GM23338 (cell line): ENCODE measurements at regions not wholly inside any gene's neighbourhood (a gene's known extent, or its start where the extent isn't known, plus 50 kb on each side); places are given as distances from the start of the nearest gene placed in this dataset.

Experiments used
- ATAC-seq: fragments of 200-7000 bp; cut with Tn5 transposase; 3 replicates; pipeline ENCODE4 v1.9.1; 2020
- DNase-seq: peaks from one replicate; pipeline ENCODE4 v3.0.0-alpha.2; 2015; ENCODE audit warnings: low spot score
- H2AFZ ChIP-seq: fragments of 200-600 bp; sonication (generic); 2 replicates; pipeline ENCODE4 v1.8.0; 2016; ENCODE audit warnings: antibody characterized with exemption, mild to moderate bottlenecking, moderate library complexity
- H3F3A ChIP-seq: fragments of 200-600 bp; sonication (generic); replicated peaks from 2 replicates; pipeline ENCODE4 v1.8.0; 2017; ENCODE audit warnings: antibody characterized with exemption, mixed run types, low read depth
- H3K27ac ChIP-seq: fragments of 200-600 bp; sonication (generic); 2 replicates; pipeline ENCODE4 v1.6.1; 2016; ENCODE audit warnings: low read depth
- H3K27me3 ChIP-seq: fragments of 200-600 bp; sonication (generic); 2 replicates; pipeline ENCODE4 v1.8.0; 2016; ENCODE audit warnings: mild to moderate bottlenecking, mixed run types, moderate library complexity; ENCODE audit not compliant: insufficient read depth
- H3K36me3 ChIP-seq: fragments of 200-600 bp; sonication (generic); 2 replicates; pipeline ENCODE4 v1.8.0; 2016; ENCODE audit warnings: mild to moderate bottlenecking; ENCODE audit not compliant: insufficient read depth
- H3K4me1 ChIP-seq: fragments of 200-600 bp; sonication (generic); 2 replicates; pipeline ENCODE4 v1.8.0; 2016; ENCODE audit warnings: mild to moderate bottlenecking, moderate library complexity; ENCODE audit not compliant: insufficient read depth
- H3K4me2 ChIP-seq: fragments of 200-600 bp; sonication (generic); 2 replicates; pipeline ENCODE4 v1.7.1; 2017; ENCODE audit warnings: mixed run types
- H3K4me3 ChIP-seq: fragments of 200-600 bp; sonication (generic); 2 replicates; pipeline ENCODE4 v1.6.1; 2016; ENCODE audit warnings: mixed run types
- H3K79me2 ChIP-seq: fragments of 200-600 bp; sonication (generic); replicated peaks from 2 replicates; pipeline ENCODE4 v1.8.0; 2017; ENCODE audit warnings: mild to moderate bottlenecking; ENCODE audit not compliant: insufficient read depth
- H3K9me2 ChIP-seq: fragments of 200-600 bp; sonication (generic); 2 replicates; pipeline ENCODE4 v1.8.0; 2017; ENCODE audit not compliant: insufficient read depth
- H4K20me1 ChIP-seq: fragments of 200-600 bp; sonication (generic); replicated peaks from 2 replicates; pipeline ENCODE4 v1.8.0; 2017; ENCODE audit warnings: mild to moderate bottlenecking; ENCODE audit not compliant: insufficient read depth
- H3K27ac Mint-ChIP-seq: 2 replicates; pipeline ENCODE4 v1.8.0; 2020; ENCODE audit warnings: inconsistent platforms, mild to moderate bottlenecking, moderate library complexity, mixed read lengths
- H3K27me3 Mint-ChIP-seq: 3 replicates; pipeline ENCODE4 v1.8.0; 2022; ENCODE audit warnings: low read depth, mild to moderate bottlenecking, moderate library complexity, mixed read lengths, inconsistent platforms; ENCODE audit not compliant: insufficient read depth, poor library complexity
- H3K36me3 Mint-ChIP-seq: 3 replicates; pipeline ENCODE4 v1.8.0; 2021; ENCODE audit warnings: low read depth, mild to moderate bottlenecking, inconsistent platforms, moderate library complexity, mixed read lengths
- H3K4me1 Mint-ChIP-seq: 3 replicates; pipeline ENCODE4 v1.8.0; 2020; ENCODE audit warnings: mild to moderate bottlenecking, inconsistent platforms, mixed read lengths
- H3K4me3 Mint-ChIP-seq: 3 replicates; pipeline ENCODE4 v1.8.0; 2021; ENCODE audit warnings: moderate library complexity, mild to moderate bottlenecking, inconsistent platforms, mixed read lengths
- H3K9me3 Mint-ChIP-seq: 3 replicates; pipeline ENCODE4 v1.8.0; 2020; ENCODE audit warnings: moderate library complexity, mild to moderate bottlenecking, inconsistent platforms, mixed read lengths
- CREB1 ChIP-seq: fragments of 250-450 bp; sonication (Bioruptor Pico); IDR thresholded peaks from 2 replicates; pipeline ENCODE4 v1.5.0; 2020; ENCODE audit warnings: low read depth, mild to moderate bottlenecking, moderate library complexity
- ETS1 ChIP-seq: IDR thresholded peaks from 2 replicates; pipeline ENCODE4 v1.6.1; 2016; ENCODE audit warnings: antibody characterized with exemption
- EZH2 ChIP-seq: fragments of 200-600 bp; sonication (generic); IDR thresholded peaks from one replicate; pipeline ENCODE4 v1.8.0; 2017; ENCODE audit warnings: antibody characterized with exemption, mild to moderate bottlenecking, low read depth; ENCODE audit not compliant: unreplicated experiment
- EZH2phosphoT487 ChIP-seq: fragments of 200-600 bp; sonication (generic); IDR thresholded peaks from one replicate; pipeline ENCODE4 v1.8.1; 2018; ENCODE audit warnings: antibody characterized with exemption; ENCODE audit not compliant: unreplicated experiment
- NANOG ChIP-seq: IDR thresholded peaks from 2 replicates; pipeline ENCODE4 v1.6.1; 2016; ENCODE audit warnings: antibody characterized with exemption, borderline replicate concordance
- POLR2AphosphoS5 ChIP-seq: IDR thresholded peaks from 2 replicates; pipeline ENCODE4 v1.6.1; 2016; ENCODE audit warnings: antibody characterized with exemption, low read depth
- STAT1 ChIP-seq: IDR thresholded peaks from one replicate; pipeline ENCODE4 v1.6.1; 2016; ENCODE audit warnings: antibody characterized with exemption; ENCODE audit not compliant: unreplicated experiment
- ZNF114 ChIP-seq: fragments of 250-450 bp; sonication (Bioruptor Pico); IDR thresholded peaks from 2 replicates; pipeline ENCODE4 v1.5.0; 2020; ENCODE audit warnings: mild to moderate bottlenecking, moderate library complexity
- ZNF331 ChIP-seq: fragments of 250-450 bp; sonication (Bioruptor Pico); IDR thresholded peaks from 2 replicates; pipeline ENCODE4 v1.5.0; 2020; ENCODE audit warnings: low read depth, mild to moderate bottlenecking, moderate library complexity
- TF ChIP-seq, protein P1 (sequence below): IDR thresholded peaks from one replicate; pipeline ENCODE4 v1.6.1; 2018; ENCODE audit warnings: antibody characterized with exemption; ENCODE audit not compliant: unreplicated experiment
- TF ChIP-seq, protein P2 (sequence below): fragments of 250-450 bp; sonication (Bioruptor Pico); IDR thresholded peaks from 2 replicates; pipeline ENCODE4 v1.5.0; 2020; ENCODE audit warnings: mild to moderate bottlenecking, moderate library complexity

- H3K27me3 Mint-ChIP-seq = no peaks in the 10 kb centered on the region
- no peak overlapping the region for H3K27ac ChIP-seq
- H3K9me3 Mint-ChIP-seq = peaks cover 9% of the 10 kb centered on the region
- H3K36me3 ChIP-seq = no peaks in the 10 kb centered on the region
- no peak for TF ChIP-seq STAT1
- TF ChIP-seq POLR2AphosphoS5 = no peak
- TF ChIP-seq EZH2 = no peak
- TF ChIP-seq, protein P1, sequence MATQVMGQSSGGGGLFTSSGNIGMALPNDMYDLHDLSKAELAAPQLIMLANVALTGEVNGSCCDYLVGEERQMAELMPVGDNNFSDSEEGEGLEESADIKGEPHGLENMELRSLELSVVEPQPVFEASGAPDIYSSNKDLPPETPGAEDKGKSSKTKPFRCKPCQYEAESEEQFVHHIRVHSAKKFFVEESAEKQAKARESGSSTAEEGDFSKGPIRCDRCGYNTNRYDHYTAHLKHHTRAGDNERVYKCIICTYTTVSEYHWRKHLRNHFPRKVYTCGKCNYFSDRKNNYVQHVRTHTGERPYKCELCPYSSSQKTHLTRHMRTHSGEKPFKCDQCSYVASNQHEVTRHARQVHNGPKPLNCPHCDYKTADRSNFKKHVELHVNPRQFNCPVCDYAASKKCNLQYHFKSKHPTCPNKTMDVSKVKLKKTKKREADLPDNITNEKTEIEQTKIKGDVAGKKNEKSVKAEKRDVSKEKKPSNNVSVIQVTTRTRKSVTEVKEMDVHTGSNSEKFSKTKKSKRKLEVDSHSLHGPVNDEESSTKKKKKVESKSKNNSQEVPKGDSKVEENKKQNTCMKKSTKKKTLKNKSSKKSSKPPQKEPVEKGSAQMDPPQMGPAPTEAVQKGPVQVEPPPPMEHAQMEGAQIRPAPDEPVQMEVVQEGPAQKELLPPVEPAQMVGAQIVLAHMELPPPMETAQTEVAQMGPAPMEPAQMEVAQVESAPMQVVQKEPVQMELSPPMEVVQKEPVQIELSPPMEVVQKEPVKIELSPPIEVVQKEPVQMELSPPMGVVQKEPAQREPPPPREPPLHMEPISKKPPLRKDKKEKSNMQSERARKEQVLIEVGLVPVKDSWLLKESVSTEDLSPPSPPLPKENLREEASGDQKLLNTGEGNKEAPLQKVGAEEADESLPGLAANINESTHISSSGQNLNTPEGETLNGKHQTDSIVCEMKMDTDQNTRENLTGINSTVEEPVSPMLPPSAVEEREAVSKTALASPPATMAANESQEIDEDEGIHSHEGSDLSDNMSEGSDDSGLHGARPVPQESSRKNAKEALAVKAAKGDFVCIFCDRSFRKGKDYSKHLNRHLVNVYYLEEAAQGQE = no peak
- TF ChIP-seq, protein P2, sequence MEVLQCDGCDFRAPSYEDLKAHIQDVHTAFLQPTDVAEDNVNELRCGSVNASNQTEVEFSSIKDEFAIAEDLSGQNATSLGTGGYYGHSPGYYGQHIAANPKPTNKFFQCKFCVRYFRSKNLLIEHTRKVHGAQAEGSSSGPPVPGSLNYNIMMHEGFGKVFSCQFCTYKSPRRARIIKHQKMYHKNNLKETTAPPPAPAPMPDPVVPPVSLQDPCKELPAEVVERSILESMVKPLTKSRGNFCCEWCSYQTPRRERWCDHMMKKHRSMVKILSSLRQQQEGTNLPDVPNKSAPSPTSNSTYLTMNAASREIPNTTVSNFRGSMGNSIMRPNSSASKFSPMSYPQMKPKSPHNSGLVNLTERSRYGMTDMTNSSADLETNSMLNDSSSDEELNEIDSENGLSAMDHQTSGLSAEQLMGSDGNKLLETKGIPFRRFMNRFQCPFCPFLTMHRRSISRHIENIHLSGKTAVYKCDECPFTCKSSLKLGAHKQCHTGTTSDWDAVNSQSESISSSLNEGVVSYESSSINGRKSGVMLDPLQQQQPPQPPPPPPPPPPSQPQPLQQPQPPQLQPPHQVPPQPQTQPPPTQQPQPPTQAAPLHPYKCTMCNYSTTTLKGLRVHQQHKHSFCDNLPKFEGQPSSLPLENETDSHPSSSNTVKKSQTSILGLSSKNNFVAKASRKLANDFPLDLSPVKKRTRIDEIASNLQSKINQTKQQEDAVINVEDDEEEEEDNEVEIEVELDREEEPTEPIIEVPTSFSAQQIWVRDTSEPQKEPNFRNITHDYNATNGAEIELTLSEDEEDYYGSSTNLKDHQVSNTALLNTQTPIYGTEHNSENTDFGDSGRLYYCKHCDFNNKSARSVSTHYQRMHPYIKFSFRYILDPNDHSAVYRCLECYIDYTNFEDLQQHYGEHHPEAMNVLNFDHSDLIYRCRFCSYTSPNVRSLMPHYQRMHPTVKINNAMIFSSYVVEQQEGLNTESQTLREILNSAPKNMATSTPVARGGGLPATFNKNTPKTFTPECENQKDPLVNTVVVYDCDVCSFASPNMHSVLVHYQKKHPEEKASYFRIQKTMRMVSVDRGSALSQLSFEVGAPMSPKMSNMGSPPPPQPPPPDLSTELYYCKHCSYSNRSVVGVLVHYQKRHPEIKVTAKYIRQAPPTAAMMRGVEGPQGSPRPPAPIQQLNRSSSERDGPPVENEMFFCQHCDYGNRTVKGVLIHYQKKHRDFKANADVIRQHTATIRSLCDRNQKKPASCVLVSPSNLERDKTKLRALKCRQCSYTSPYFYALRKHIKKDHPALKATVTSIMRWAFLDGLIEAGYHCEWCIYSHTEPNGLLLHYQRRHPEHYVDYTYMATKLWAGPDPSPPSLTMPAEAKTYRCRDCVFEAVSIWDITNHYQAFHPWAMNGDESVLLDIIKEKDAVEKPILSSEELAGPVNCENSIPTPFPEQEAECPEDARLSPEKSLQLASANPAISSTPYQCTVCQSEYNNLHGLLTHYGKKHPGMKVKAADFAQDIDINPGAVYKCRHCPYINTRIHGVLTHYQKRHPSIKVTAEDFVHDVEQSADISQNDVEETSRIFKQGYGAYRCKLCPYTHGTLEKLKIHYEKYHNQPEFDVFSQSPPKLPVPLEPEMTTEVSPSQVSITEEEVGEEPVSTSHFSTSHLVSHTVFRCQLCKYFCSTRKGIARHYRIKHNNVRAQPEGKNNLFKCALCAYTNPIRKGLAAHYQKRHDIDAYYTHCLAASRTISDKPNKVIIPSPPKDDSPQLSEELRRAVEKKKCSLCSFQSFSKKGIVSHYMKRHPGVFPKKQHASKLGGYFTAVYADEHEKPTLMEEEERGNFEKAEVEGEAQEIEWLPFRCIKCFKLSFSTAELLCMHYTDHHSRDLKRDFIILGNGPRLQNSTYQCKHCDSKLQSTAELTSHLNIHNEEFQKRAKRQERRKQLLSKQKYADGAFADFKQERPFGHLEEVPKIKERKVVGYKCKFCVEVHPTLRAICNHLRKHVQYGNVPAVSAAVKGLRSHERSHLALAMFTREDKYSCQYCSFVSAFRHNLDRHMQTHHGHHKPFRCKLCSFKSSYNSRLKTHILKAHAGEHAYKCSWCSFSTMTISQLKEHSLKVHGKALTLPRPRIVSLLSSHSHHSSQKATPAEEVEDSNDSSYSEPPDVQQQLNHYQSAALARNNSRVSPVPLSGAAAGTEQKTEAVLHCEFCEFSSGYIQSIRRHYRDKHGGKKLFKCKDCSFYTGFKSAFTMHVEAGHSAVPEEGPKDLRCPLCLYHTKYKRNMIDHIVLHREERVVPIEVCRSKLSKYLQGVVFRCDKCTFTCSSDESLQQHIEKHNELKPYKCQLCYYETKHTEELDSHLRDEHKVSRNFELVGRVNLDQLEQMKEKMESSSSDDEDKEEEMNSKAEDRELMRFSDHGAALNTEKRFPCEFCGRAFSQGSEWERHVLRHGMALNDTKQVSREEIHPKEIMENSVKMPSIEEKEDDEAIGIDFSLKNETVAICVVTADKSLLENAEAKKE (CRISPR knock-in tag) = no peak
- no peak for TF ChIP-seq NANOG
- no peak for TF ChIP-seq ZNF331 (CRISPR knock-in tag)
- no peak for TF ChIP-seq EZH2phosphoT487
- no peak for TF ChIP-seq ETS1
- no peak for TF ChIP-seq CREB1 (CRISPR knock-in tag)
- no peak for TF ChIP-seq ZNF114
- H4K20me1 ChIP-seq = no peaks in the 10 kb centered on the region
- no peaks in the 10 kb centered on the region for H3K27me3 ChIP-seq
- no peak overlapping the region for H2AFZ ChIP-seq
- no peak for DNase-seq
- peaks cover 10% of the 10 kb centered on the region for H3K9me2 ChIP-seq
- H3K4me1 ChIP-seq = no peaks in the 10 kb centered on the region
- no peak overlapping the region for H3K4me3 Mint-ChIP-seq
- no peak overlapping the region for H3K27ac Mint-ChIP-seq
- H3K4me1 Mint-ChIP-seq = no peaks in the 10 kb centered on the region
- no peaks in the 10 kb centered on the region for H3F3A ChIP-seq
- no peak overlapping the region for H3K4me2 ChIP-seq
- no peak for ATAC-seq
- H3K36me3 Mint-ChIP-seq = peaks cover 8% of the 10 kb centered on the region; the same call in 1 of the 3 replicates
- no peaks in the 10 kb centered on the region for H3K79me2 ChIP-seq
- no peak overlapping the region for H3K4me3 ChIP-seq
Observed at GRCh38 chr2:122411231-122411630, 655.8 kb downstream of the TSN start.
